Right lobe of liver (tissue), 4 donors: ENCODE measurements at regions not wholly inside any gene's neighbourhood (a gene's known extent, or its start where the extent isn't known, plus 50 kb on each side); places are given as distances from the start of the nearest gene placed in this dataset.

Experiments used
- POLR2A ChIP-seq: fragments of 450-650 bp; IDR thresholded peaks from one replicate; pipeline ENCODE4 v1.6.1; 2017; ENCODE audit warnings: antibody characterized with exemption, mild to moderate bottlenecking
- TF ChIP-seq, protein P1 (sequence below), 4 donors: fragments of 200-600 bp in 3 of 4; fragments of 450-650 bp in 1 of 4; IDR thresholded peaks; one replicate each; pipeline versions ENCODE4 v1.5.1 to v1.8.0; 2016 to 2022; ENCODE audit warnings: antibody characterized with exemption in 4 of 4, mild to moderate bottlenecking in 2 of 4
- donor health status: DM: no; HTN: no; CAD: no.
- donor health status: DM: no; HTN: no; CAD: no.
- donor health status: DM: no; HTN: yes; CAD: no.

DNA sequence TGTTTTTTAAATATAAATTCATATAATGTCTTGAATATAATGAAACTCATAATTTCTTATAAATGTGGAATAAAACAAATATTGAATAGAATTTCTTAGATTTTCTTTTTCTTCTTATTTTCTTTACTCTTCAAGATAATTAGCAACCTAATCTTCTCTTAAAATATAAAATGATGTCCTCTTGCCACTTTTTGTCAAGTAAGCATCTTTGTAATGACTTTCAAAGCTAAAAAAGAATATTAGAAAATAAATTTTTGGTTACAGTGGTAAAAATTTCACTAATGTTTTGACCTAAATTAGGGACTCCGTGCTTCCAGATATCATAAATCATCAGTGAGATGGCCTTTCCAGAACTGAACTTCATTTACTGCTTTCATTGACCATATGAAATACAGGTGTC lies 846.4 kb downstream of the FRK start:
- TF ChIP-seq, protein P1, sequence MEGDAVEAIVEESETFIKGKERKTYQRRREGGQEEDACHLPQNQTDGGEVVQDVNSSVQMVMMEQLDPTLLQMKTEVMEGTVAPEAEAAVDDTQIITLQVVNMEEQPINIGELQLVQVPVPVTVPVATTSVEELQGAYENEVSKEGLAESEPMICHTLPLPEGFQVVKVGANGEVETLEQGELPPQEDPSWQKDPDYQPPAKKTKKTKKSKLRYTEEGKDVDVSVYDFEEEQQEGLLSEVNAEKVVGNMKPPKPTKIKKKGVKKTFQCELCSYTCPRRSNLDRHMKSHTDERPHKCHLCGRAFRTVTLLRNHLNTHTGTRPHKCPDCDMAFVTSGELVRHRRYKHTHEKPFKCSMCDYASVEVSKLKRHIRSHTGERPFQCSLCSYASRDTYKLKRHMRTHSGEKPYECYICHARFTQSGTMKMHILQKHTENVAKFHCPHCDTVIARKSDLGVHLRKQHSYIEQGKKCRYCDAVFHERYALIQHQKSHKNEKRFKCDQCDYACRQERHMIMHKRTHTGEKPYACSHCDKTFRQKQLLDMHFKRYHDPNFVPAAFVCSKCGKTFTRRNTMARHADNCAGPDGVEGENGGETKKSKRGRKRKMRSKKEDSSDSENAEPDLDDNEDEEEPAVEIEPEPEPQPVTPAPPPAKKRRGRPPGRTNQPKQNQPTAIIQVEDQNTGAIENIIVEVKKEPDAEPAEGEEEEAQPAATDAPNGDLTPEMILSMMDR (IDR thresholded peaks at IDR 0.05) = no peak
- no peak for TF ChIP-seq POLR2A
